Nephron (organoid): ENCODE measurements at regions not wholly inside any gene's neighbourhood (a gene's known extent, or its start where the extent isn't known, plus 50 kb on each side); places are given as distances from the start of the nearest gene placed in this dataset.

Experiments
- H3K27ac Mint-ChIP-seq, 3 experiments: 2 replicates each; pipeline ENCODE4 v1.8.0; 2020; ENCODE audit warnings: mixed read lengths in 3 of 3, mild to moderate bottlenecking in 2 of 3, moderate library complexity in 1 of 3
- H3K27me3 Mint-ChIP-seq: 2 replicates; pipeline ENCODE4 v1.8.0; 2021; ENCODE audit warnings: low read depth, mild to moderate bottlenecking, moderate library complexity, mixed read lengths
- H3K36me3 Mint-ChIP-seq: 2 replicates; pipeline ENCODE4 v1.8.0; 2020; ENCODE audit warnings: low read depth, mixed read lengths
- H3K4me1 Mint-ChIP-seq: 2 replicates; pipeline ENCODE4 v1.8.0; 2020; ENCODE audit warnings: mixed read lengths
- H3K4me3 Mint-ChIP-seq, 3 experiments: 2 replicates each; pipeline ENCODE4 v1.8.0; 2020; ENCODE audit warnings: mild to moderate bottlenecking in 3 of 3, mixed read lengths in 3 of 3, moderate library complexity in 2 of 3
- H3K9me3 Mint-ChIP-seq: 2 replicates; pipeline ENCODE4 v1.8.0; 2020; ENCODE audit warnings: mixed read lengths
- TF ChIP-seq, protein P1 (sequence below), 3 experiments: fragments of 200-600 bp; sonication (generic); IDR thresholded peaks; one replicate each; pipeline ENCODE4 v1.5.0; 2021; ENCODE audit warnings: antibody characterized with exemption in 3 of 3; ENCODE audit not compliant: unreplicated experiment in 3 of 3

DNA sequence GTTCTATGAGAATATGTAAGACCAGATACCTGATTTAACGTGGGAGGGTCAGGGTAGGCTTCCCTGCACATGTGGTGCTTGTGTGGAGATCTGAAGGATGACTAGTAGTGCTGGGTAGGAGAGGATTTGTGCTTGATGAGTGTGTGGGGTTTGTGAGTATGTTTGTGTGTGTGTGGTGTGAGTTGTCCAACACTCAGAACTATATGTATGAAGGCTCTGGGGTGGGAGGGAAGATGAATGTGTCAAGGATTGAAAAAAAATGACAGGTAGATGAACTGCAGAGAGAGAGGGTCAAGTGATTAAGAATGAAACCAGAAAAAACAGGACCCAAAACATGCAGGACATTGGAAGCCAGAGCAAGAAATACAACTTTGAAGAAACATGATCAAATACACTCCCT is 154.6 kb upstream of the NR3C1 start:
- Mint-ChIP-seq H3K4me1 (peaks cover 20% of the 10 kb centered on the region), H3K27me3 (no peaks in the 10 kb centered on the region), H3K9me3 (no peaks in the 10 kb centered on the region), H3K36me3 (no peaks in the 10 kb centered on the region), H3K27ac (peak overlapping the region; percentile 3 to 29 (median 13)), H3K4me3 (no peak overlapping the region)
- TF ChIP-seq, protein P1, sequence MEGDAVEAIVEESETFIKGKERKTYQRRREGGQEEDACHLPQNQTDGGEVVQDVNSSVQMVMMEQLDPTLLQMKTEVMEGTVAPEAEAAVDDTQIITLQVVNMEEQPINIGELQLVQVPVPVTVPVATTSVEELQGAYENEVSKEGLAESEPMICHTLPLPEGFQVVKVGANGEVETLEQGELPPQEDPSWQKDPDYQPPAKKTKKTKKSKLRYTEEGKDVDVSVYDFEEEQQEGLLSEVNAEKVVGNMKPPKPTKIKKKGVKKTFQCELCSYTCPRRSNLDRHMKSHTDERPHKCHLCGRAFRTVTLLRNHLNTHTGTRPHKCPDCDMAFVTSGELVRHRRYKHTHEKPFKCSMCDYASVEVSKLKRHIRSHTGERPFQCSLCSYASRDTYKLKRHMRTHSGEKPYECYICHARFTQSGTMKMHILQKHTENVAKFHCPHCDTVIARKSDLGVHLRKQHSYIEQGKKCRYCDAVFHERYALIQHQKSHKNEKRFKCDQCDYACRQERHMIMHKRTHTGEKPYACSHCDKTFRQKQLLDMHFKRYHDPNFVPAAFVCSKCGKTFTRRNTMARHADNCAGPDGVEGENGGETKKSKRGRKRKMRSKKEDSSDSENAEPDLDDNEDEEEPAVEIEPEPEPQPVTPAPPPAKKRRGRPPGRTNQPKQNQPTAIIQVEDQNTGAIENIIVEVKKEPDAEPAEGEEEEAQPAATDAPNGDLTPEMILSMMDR (IDR thresholded peaks at IDR 0.05; ENCODE audit: unreplicated experiment in 3 of 3), result no peak

- Mint-ChIP-seq H3K27ac (peak overlapping the region; percentile 3 to 34 (median 5)), H3K4me3 (no peak overlapping the region), H3K4me1 (peaks cover 20% of the 10 kb centered on the region), H3K36me3 (no peaks in the 10 kb centered on the region), H3K27me3 (no peaks in the 10 kb centered on the region), H3K9me3 (no peaks in the 10 kb centered on the region)
- TF ChIP-seq, protein P1 (IDR thresholded peaks at IDR 0.05; ENCODE audit: unreplicated experiment in 3 of 3), result no peak
Observed at GRCh38 chr5:143557061-143557818, 153.8 kb upstream of the NR3C1 start.

- Mint-ChIP-seq H3K4me3 (no peak overlapping the region), H3K4me1 (peaks cover 20% of the 10 kb centered on the region), H3K9me3 (no peaks in the 10 kb centered on the region), H3K36me3 (no peaks in the 10 kb centered on the region), H3K27me3 (no peaks in the 10 kb centered on the region), H3K27ac (no peak overlapping the region)
- TF ChIP-seq, protein P1 (IDR thresholded peaks at IDR 0.05; ENCODE audit: unreplicated experiment in 3 of 3), result no peak
Observed at GRCh38 chr5:143554918-143555477, 151.5 kb upstream of the NR3C1 start.

GRCh38 chr5:143554187-143554717 is 150.8 kb upstream of the NR3C1 start:
- Mint-ChIP-seq H3K4me1 (peaks cover 20% of the 10 kb centered on the region), H3K9me3 (peaks cover under 1% of the 10 kb centered on the region), H3K27ac (no peak overlapping the region), H3K36me3 (no peaks in the 10 kb centered on the region), H3K27me3 (no peaks in the 10 kb centered on the region), H3K4me3 (no peak overlapping the region)
- TF ChIP-seq, protein P1 (IDR thresholded peaks at IDR 0.05; ENCODE audit: unreplicated experiment in 3 of 3), result no peak

GRCh38 chr5:143552680-143553079 is 149.2 kb upstream of the NR3C1 start:
- TF ChIP-seq, protein P1 (IDR thresholded peaks at IDR 0.05; ENCODE audit: unreplicated experiment in 3 of 3), result no peak
- Mint-ChIP-seq H3K36me3 (no peaks in the 10 kb centered on the region), H3K27ac (no peak overlapping the region), H3K4me1 (peaks cover 9% of the 10 kb centered on the region), H3K9me3 (peaks cover 6% of the 10 kb centered on the region), H3K27me3 (no peaks in the 10 kb centered on the region), H3K4me3 (no peak overlapping the region)
